ENCODE measurements at regions not wholly inside any gene's neighbourhood (a gene's known extent, or its start where the extent isn't known, plus 50 kb on each side); places are given as distances from the start of the nearest gene placed in this dataset.

GRCh38 chr15:68871507-68871906 is 50.8 kb upstream of the ANP32A start:
- TF ChIP-seq EZH2 (IDR thresholded peaks at IDR 0.05; ENCODE audit: borderline replicate concordance, low read depth, low read length, severe bottlenecking) (no peak), MAX (IDR thresholded peaks at IDR 0.05; ENCODE audit: insufficient read depth, insufficient read length) (no peak), CTCF (IDR thresholded peaks at IDR 0.05; ENCODE audit: extremely low read depth in 1 of 2, insufficient read depth in 1 of 2, low read depth in 1 of 2, low read length in 2 of 2) (no peak), POLR2A (IDR thresholded peaks at IDR 0.05; ENCODE audit: low read depth, low read length) (no peak), POLR2AphosphoS5 (IDR thresholded peaks at IDR 0.05; ENCODE audit: insufficient read depth, low read depth, low read length) (no peak), FOS (IDR thresholded peaks at IDR 0.05; ENCODE audit: borderline replicate concordance, insufficient read depth, low read length) (no peak), JUN (IDR thresholded peaks at IDR 0.05; ENCODE audit: borderline replicate concordance, insufficient read depth, insufficient read length, low read depth) (no peak), MYC (IDR thresholded peaks at IDR 0.05; ENCODE audit: low read depth, low read length) (no peak), GATA2 (IDR thresholded peaks at IDR 0.05; ENCODE audit: insufficient read depth, insufficient read length, low read depth, low read length) (no peak)
- Histone ChIP-seq H3K36me3 (ENCODE audit: control insufficient read depth in 2 of 2, extremely low read depth in 1 of 2, insufficient read depth in 2 of 2, low read length in 2 of 2) (no peaks in the 10 kb centered on the region), H3K79me2 (ENCODE audit: control insufficient read depth, insufficient read depth, low read length) (no peaks in the 10 kb centered on the region), H2AFZ (ENCODE audit: low read depth, low read length) (no peak overlapping the region), H3K9me1 (replicated peaks; ENCODE audit: control insufficient read depth, extremely low read depth, insufficient read depth, low read length) (no peaks in the 10 kb centered on the region), H3K9me3 (replicated peaks; ENCODE audit: control insufficient read depth, insufficient read depth, low read length) (no peaks in the 10 kb centered on the region), H3K4me1 (ENCODE audit: control insufficient read depth, extremely low read depth, insufficient read depth, low read length) (no peaks in the 10 kb centered on the region), H3K27me3 (ENCODE audit: control insufficient read depth in 2 of 2, insufficient read depth in 2 of 2, low read length in 2 of 2) (peaks cover 17 to 29% of the 10 kb centered on the region in 2 experiments), H3K9ac (replicated peaks; ENCODE audit: extremely low read depth, insufficient read depth, low read length) (no peak overlapping the region), H3K4me2 (ENCODE audit: insufficient read depth, low read length) (no peak overlapping the region), H3K4me3 (replicated peaks in 1 of 3; ENCODE audit: insufficient read depth in 1 of 3, low read depth in 1 of 3, low read length in 3 of 3) (no peak overlapping the region), H3K27ac (ENCODE audit: insufficient read depth, low read depth, low read length) (no peak overlapping the region), H4K20me1 (replicated peaks; ENCODE audit: control insufficient read depth, extremely low read depth, insufficient read depth, low read length) (no peaks in the 10 kb centered on the region)
- DNase-seq (ENCODE audit: low read depth, low spot score) (no peak), FAIRE-seq (no peak)
- intact Hi-C loops (cut with micrococcal nuclease) (no loop called here), dilution Hi-C loops (cut with MboI; ENCODE audit: extremely low pct_ligation_motif_present, low sequenced_read_pairs) (no loop called here)
- no TSS peak for BruUV-seq (replicated peaks)
- CTCF ChIA-PET = interaction anchor here (0.6 to 1.5 kb wide), 6 partner anchors 8 to 875 kb away, joined by 3 to 4 read pairs (median 3); no protein-coding TSS in a partner anchor
- POLR2A ChIA-PET = interaction anchor here (0.7 kb wide), 1 partner anchor 38 kb away, joined by 3 read pairs; no protein-coding TSS in a partner anchor

Measured in endothelial cell of umbilical vein (primary cell).